PC-3 (cell line): ENCODE measurements at regions not wholly inside any gene's neighbourhood (a gene's known extent, or its start where the extent isn't known, plus 50 kb on each side); places are given as distances from the start of the nearest gene placed in this dataset.

Experiments used
- ATAC-seq: fragments of 200-7000 bp; cut with Tn5 transposase; 2 replicates; pipeline ENCODE4 v1.9.1; 2020; ENCODE audit warnings: mild to moderate bottlenecking, moderate library complexity
- BruUV-seq: library from RNA; stranded (reverse); fragments of 400-500 nt; replicated peaks from 2 replicates; lab custom pipeline; 2021; lab: Mats Ljungman, UMichigan
- CTCF ChIA-PET: fragments of 300-600 bp; sonication (Branson Sonifier 250); formaldehyde crosslinking; loops from one replicate; lab custom pipeline; 2022; ENCODE audit warnings: antibody characterized with exemption; lab: Charles Lee
- POLR2A ChIA-PET: fragments of 300-600 bp; sonication (Branson Sonifier 250); formaldehyde crosslinking; loops from one replicate; lab custom pipeline; 2022; ENCODE audit warnings: antibody characterized with exemption; ENCODE audit not compliant: unreplicated experiment; lab: Charles Lee
- DNase-seq: peaks from one replicate; pipeline ENCODE4 v3.0.0-alpha.2; 2015
- H2AFZ ChIP-seq: fragments of 300-600 bp; sonication (generic); 2 replicates; pipeline ENCODE4 v1.6.0; 2016; ENCODE audit warnings: antibody characterized with exemption, low read length
- H3F3A ChIP-seq: fragments of 300-600 bp; sonication (generic); one replicate; pipeline ENCODE4 v1.6.0; 2017; ENCODE audit warnings: antibody characterized with exemption, low read length, control low read depth, mild to moderate bottlenecking; ENCODE audit not compliant: unreplicated experiment
- H3K27ac ChIP-seq: fragments of 300-600 bp; sonication (generic); 2 replicates; pipeline ENCODE4 v1.5.1; 2016; ENCODE audit warnings: mild to moderate bottlenecking, low read length
- H3K27me3 ChIP-seq: fragments of 300-600 bp; sonication (generic); 2 replicates; pipeline ENCODE4 v1.6.1; 2016; ENCODE audit warnings: low read length, mixed read lengths
- H3K36me3 ChIP-seq: fragments of 300-600 bp; sonication (generic); 2 replicates; pipeline ENCODE4 v1.6.1; 2016; ENCODE audit warnings: low read depth, mixed run types, low read length, mixed read lengths
- H3K4me1 ChIP-seq: fragments of 300-600 bp; sonication (generic); 2 replicates; pipeline ENCODE4 v1.5.1; 2016; ENCODE audit warnings: low read length; ENCODE audit not compliant: insufficient read depth
- H3K4me2 ChIP-seq: fragments of 300-600 bp; sonication (generic); 2 replicates; pipeline ENCODE4 v1.6.0; 2016; ENCODE audit warnings: low read length
- H3K4me3 ChIP-seq: fragments of 300-600 bp; sonication (generic); 2 replicates; pipeline ENCODE4 v1.5.1; 2016; ENCODE audit warnings: mild to moderate bottlenecking, low read length, mixed read lengths
- H3K79me2 ChIP-seq: fragments of 300-600 bp; sonication (generic); 2 replicates; pipeline ENCODE4 v1.6.1; 2017; ENCODE audit warnings: low read length, mixed read lengths
- H3K9ac ChIP-seq: fragments of 300-600 bp; sonication (generic); 2 replicates; pipeline ENCODE4 v1.6.0; 2016; ENCODE audit warnings: mild to moderate bottlenecking, low read length
- H3K9me2 ChIP-seq: fragments of 300-600 bp; sonication (generic); replicated peaks from 2 replicates; pipeline ENCODE4 v1.6.1; 2016; ENCODE audit warnings: mixed run types, low read length, mixed read lengths
- H3K9me3 ChIP-seq: fragments of 300-600 bp; sonication (generic); 2 replicates; pipeline ENCODE4 v1.6.1; 2016; ENCODE audit warnings: low read length, mixed read lengths
- H4K20me1 ChIP-seq: fragments of 300-600 bp; sonication (generic); 2 replicates; pipeline ENCODE4 v1.6.1; 2016; ENCODE audit warnings: low read length, mixed read lengths
- CTCF ChIP-seq: fragments of 300-600 bp; sonication (generic); conservative IDR thresholded peaks from 2 replicates; pipeline ENCODE4 v1.5.1; 2017; ENCODE audit warnings: antibody characterized with exemption, low read depth, mild to moderate bottlenecking, low read length
- EZH2 ChIP-seq: fragments of 300-600 bp; sonication (generic); IDR thresholded peaks from one replicate; pipeline ENCODE4 v1.6.1; 2017; ENCODE audit warnings: antibody characterized with exemption, mild to moderate bottlenecking, low read length; ENCODE audit not compliant: unreplicated experiment
- EZH2phosphoT487 ChIP-seq: fragments of 300-600 bp; sonication (generic); IDR thresholded peaks from 2 replicates; pipeline ENCODE4 v1.6.1; 2018; ENCODE audit warnings: mild to moderate bottlenecking, antibody characterized with exemption, low read length, borderline replicate concordance
- intact Hi-C: fragments of 100-400 bp; cut with micrococcal nuclease; formaldehyde crosslinking; loops from 2 replicates; pipeline ENCODE4 v1.9.0; 2023

- Histone ChIP-seq H2AFZ (no peak overlapping the region), H3K79me2 (no peaks in the 10 kb centered on the region), H3K9ac (no peak overlapping the region), H4K20me1 (no peaks in the 10 kb centered on the region), H3K4me2 (no peak overlapping the region), H3K4me3 (no peak overlapping the region), H3K36me3 (no peaks in the 10 kb centered on the region), H3K9me3 (no peaks in the 10 kb centered on the region), H3K27ac (no peak overlapping the region), H3K27me3 (no peaks in the 10 kb centered on the region; the same call in 1 of the 2 replicates), H3F3A (no peaks in the 10 kb centered on the region), H3K9me2 (no peaks in the 10 kb centered on the region), H3K4me1 (no peaks in the 10 kb centered on the region)
- TF ChIP-seq CTCF (peak; percentile 60), EZH2phosphoT487 (no peak)
- POLR2A ChIA-PET, result no interaction called here
- CTCF ChIA-PET, result no interaction called here
- ATAC-seq, result no peak
- no TSS peak for BruUV-seq
- peak; percentile 25 for DNase-seq
- intact Hi-C loops, result no loop called here
These were observed 214.9 kb upstream of the WWC1 start for GRCh38 chr5:168076561-168076991.

- no peak for TF ChIP-seq EZH2
- no peak for TF ChIP-seq EZH2phosphoT487
- TF ChIP-seq CTCF, result no peak
- intact Hi-C loops, result no loop called here
- Histone ChIP-seq H3K4me1 (peaks cover 13% of the 10 kb centered on the region), H3K9me2 (no peaks in the 10 kb centered on the region), H3F3A (no peaks in the 10 kb centered on the region), H3K4me3 (no peak overlapping the region), H3K9ac (no peak overlapping the region; the same call in 1 of the 2 replicates), H3K4me2 (peak overlapping the region; percentile 51), H3K27ac (peak overlapping the region; percentile 42), H3K27me3 (no peaks in the 10 kb centered on the region), H4K20me1 (no peaks in the 10 kb centered on the region), H3K9me3 (no peaks in the 10 kb centered on the region), H3K79me2 (no peaks in the 10 kb centered on the region), H2AFZ (no peak overlapping the region), H3K36me3 (no peaks in the 10 kb centered on the region)
- ChIA-PET POLR2A (no interaction called here), CTCF (no interaction called here)
- ATAC-seq, result peak; percentile 19
- no peak for DNase-seq
- BruUV-seq, result no TSS peak
These were observed 206.0 kb upstream of the WWC1 start for GRCh38 chr5:168085261-168086031.

- POLR2A ChIA-PET, result no interaction called here
- CTCF ChIA-PET, result no interaction called here
- no peaks in the 10 kb centered on the region for H4K20me1 ChIP-seq
These were observed 205.3 kb upstream of the WWC1 start for GRCh38 chr5:168086104-168086610.

More at GRCh38 chr5:168086104-168086610, 205.3 kb upstream of the WWC1 start:
- H3K27me3 ChIP-seq, result no peaks in the 10 kb centered on the region
- H3K4me3 ChIP-seq, result no peak overlapping the region
- H3K36me3 ChIP-seq, result no peaks in the 10 kb centered on the region
- no peaks in the 10 kb centered on the region for H3K79me2 ChIP-seq
- H3K4me1 ChIP-seq, result peaks cover 13% of the 10 kb centered on the region
- DNase-seq (peak; percentile 83), ATAC-seq (peak; percentile 97)
- H3K9me3 ChIP-seq, result no peaks in the 10 kb centered on the region
- no TSS peak for BruUV-seq
- H3K9ac ChIP-seq, result no peak overlapping the region; the same call in 1 of the 2 replicates
- peak overlapping the region; percentile 42 for H3K27ac ChIP-seq
- no peak overlapping the region for H2AFZ ChIP-seq
- H3F3A ChIP-seq, result no peaks in the 10 kb centered on the region
- peak overlapping the region; percentile 51 for H3K4me2 ChIP-seq
- TF ChIP-seq EZH2 (no peak), CTCF (peak; percentile 49)
- intact Hi-C loops, result no loop called here
- no peaks in the 10 kb centered on the region for H3K9me2 ChIP-seq
